HG02610 (cell line): ENCODE measurements at regions not wholly inside any gene's neighbourhood (a gene's known extent, or its start where the extent isn't known, plus 50 kb on each side); places are given as distances from the start of the nearest gene placed in this dataset.

ENCODE experiments used
- ATAC-seq: cut with Tn5 transposase; IDR thresholded peaks from one replicate; pipeline ENCODE4 v1.9.1; 2021; ENCODE audit warnings: mild to moderate bottlenecking, moderate library complexity; ENCODE audit not compliant: unreplicated experiment

DNA sequence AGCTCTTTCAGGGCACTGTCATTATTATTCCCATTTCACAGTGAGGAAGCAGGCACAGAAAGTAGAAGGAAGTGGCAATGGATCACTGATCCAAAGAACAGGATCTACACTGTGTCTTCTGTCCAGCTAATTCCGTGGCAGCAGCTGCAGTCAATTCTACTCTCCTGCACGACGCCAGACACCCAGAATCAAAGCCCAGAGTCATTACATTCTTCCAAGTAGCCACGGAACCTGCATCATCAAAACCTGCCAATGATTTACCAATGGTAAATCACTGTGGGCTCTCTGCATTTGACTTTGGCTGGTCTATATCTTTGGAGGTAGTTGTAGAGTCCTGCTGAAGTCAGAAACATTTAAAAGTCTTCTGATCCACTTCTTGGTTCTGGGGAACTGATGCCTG is 767.7 kb downstream of the LIG4 start:
- ATAC-seq, result no peak

DNA sequence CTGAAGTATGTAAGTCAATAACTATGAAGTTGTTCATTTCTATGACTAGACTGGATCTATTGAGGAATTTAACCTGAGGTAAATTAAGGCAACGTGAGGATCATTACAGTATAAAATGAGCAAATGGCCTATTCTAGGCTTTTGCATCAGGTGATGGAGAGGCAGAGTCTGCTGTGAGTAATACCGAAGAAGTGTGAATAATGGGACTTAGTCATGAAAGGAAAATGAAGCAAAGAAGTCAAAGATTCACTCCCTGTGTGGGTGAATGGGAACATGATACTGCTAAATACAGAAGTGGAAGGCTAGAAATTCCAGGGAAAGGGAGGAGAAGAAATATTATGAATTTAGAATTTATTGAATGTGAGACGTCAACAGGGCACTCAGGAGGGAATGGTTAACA is 774.1 kb downstream of the LIG4 start:
- ATAC-seq, result no peak

DNA sequence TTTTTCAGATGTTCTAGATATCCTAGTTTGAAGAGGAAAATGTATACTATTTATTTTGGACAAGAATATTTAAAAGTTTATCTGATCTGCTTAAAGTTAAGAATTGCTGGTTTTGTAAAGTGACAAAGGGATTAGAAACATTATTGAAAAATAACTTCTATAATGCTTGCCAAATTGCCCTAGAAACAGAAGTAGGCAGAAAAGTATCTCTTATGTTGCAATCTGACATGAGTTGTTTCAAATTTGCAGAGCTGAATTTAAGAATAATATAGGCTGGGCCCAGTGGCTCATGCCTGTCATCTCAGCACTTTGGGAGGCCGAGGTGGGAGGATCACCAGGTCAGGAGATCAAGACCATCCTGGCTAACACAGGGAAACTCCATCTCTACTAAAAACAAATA is 777.1 kb downstream of the LIG4 start:
- no peak for ATAC-seq

DNA sequence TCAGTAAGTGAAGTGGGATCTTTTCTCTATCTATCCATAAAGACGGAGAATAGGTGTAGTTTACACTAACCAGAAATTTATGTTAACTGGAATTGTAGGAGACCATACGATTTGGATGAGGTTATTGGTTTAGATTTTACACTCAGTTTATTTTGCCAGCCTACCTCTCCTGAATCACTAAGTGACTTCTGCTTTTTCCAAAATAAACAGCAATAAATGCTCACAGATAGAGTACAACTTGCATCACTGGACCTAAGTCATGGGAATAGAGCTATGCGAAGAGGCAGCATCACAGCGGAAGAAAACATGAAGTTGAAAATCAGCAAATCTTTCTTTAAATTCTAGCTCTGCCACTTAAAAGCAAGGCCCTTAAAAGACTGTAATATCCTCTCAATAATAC is 781.0 kb downstream of the LIG4 start:
- ATAC-seq, result no peak

DNA sequence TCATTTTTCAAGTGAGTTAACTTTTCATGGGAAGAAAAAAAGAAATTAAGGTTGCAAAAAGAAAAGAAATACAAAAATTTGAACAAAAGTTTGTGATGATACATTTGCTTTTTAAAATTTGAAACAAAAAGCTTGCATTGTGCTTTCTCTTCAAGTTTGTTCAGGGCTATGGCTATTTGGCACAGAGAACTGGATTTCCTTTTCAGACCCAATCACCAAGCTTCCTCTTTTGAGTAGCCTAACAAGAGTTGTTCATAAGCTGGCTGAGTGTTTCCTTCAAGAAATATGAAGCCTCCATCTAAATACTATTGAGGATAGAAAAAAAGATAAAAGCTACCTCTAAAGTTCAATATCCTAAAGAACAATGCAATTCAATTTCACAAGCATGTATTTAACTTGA is 787.8 kb downstream of the LIG4 start:
- no peak for ATAC-seq

DNA sequence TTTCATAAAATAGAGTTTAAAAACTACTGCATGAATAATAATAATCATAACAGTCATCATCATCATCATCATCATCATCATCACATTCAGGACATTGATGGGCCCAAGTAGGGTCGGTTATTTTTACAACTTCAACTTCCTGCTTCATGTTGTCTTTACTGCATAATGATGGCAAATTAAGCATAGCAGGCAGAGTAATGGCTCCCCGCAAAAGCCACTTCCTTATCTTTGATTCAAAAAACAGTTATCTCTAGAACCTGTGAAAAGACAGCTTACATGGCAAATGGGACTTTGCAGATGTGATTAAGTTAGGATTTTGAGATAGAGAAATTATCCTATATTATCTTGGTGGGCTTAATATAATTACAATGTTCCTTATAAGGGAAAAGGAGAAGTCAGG is 792.9 kb downstream of the LIG4 start:
- no peak for ATAC-seq

DNA sequence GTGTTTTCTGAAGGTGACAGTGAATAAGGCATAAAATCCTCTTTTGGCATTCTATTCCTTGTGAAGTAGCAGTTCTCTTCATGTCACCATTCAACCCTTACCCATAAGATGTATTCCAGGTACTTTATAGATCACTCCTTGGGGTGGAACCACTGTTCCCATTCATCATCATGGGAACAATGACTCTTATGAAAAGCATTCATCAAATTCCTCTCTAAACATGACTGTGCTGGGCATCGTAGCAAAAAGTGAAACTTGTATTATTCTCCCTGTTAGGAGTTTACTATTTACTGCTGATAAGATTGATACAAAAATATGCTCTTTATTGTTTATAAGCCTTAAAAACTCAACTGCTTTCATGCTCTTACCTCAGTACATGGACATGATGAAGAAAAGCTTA is 793.4 kb downstream of the LIG4 start:
- ATAC-seq, result no peak

DNA sequence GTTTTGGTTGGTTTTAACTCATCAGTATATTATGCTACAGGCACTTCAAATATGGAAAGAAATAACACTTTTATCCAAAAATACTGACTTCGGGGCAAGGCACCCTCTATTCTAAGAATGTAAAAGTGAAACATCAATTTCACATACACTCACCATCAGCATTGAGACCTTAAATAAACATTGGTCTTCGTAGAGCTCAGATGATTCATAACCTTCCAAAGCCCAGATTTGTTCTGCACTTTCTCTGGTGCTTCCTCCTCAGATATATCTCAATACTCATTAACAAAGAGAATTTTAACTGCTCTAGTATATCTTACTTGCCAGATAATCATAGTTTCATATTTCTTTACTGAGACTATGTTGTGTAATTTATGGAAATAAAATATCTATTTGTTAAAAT is 794.3 kb downstream of the LIG4 start:
- no peak for ATAC-seq

DNA sequence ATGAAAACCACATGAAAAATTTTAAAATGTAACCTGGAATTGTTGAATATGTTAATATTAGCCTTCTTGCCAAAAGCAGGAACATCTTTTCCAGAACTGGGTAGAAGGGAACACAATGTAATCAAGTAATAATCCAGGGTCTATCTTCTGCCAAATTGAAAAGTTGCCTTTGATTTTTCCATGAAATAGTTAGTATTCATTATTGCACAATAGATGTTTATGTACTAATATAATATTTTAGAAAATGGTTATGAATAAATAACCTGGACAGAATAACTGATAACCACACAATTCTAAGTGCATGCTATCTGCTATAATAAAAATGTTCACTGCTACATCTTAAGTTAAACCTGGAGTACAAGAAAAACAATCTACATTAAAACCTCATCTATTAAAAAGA is 802.3 kb downstream of the LIG4 start:
- no peak for ATAC-seq

DNA sequence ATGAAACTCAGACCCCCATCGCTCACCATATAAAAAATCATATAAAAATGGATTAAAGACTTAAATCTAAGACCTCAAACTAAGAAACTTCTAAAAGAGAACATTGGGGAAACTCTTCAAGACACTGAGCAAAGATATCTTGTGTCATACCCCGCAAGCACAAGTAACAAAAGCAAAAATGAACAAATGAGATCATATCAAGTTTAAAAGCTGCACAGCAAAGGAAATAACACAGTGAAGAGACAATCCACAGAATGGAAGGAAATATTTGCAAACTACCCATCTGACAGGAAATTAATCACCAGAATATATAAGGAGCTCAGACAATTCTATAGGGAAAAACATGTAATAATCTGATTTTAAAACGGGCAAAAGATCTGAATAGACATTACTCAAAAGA is 808.3 kb downstream of the LIG4 start:
- ATAC-seq, result no peak

DNA sequence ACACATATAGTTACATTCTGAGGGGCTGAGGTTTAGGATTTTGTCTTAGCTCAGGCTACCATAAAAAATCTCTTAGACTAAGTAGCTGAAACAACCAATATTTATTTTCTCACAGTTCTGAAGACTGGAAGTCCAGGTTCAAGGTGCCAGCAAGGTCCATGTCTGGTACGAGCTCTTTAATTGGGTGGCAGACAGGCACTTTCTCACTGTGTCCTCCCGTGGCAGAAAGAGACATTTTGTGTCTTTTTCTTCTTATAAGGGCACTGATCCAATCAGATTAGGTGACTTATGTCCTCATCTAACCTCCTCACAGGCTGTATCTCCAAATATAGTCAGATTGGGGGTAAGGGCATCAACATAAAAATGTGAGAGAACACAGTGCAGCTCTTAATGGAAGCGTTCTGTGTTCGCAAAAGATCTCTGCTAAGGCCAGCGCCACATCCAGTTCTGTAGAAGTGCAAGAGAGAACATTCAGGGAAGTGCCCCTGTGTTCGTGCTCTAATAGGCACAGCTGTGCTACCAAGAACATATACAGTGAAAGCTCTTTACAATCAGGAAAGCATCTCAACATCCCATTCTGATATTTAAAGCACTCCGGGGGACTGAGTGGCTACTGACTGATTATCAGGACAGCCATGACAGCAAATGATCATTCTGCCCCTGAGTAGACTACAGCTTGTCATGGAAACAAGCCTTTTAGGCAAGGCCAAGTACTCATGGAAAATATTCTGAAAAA is 819.2 kb downstream of the LIG4 start:
- no peak for ATAC-seq

DNA sequence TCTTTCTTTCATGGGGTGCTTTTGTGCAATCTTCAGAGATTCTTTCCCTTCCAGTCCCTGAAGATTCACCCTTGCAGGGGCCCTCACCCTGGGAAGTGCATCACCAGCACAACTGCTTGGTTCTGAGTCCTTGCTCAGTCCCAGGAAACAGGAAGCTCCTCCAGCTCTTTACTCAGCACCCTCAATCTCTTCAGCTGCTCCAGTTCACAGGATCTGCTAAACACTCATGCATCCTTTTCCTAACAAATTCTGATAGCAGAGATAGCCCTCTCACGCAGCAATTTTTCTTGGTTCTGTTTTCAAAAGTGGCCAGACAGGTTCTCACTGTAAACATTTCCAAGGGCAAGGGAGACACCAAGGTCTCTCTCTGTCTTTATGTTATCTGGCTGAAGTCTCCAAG is 823.1 kb downstream of the LIG4 start:
- no peak for ATAC-seq

DNA sequence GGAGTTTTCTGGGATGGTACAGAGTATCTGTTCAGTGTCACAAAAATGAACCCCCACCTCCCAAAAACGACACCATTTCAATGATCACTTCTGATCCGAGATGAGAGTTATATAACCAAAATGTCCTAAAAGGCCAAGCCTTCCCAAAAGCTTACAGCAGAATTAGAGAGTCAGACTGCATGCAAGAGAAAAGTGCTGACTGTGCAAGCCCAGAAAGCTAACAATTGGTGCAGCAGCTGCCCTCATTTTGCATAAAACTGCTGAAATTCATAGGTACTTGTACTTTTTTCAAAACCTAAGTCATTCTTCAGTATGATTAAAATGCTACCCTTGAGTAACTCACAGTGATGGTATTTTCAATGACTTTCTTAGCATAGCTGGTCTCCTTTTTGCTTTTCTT is 819.6 kb upstream of the ARGLU1 start:
- no peak for ATAC-seq

DNA sequence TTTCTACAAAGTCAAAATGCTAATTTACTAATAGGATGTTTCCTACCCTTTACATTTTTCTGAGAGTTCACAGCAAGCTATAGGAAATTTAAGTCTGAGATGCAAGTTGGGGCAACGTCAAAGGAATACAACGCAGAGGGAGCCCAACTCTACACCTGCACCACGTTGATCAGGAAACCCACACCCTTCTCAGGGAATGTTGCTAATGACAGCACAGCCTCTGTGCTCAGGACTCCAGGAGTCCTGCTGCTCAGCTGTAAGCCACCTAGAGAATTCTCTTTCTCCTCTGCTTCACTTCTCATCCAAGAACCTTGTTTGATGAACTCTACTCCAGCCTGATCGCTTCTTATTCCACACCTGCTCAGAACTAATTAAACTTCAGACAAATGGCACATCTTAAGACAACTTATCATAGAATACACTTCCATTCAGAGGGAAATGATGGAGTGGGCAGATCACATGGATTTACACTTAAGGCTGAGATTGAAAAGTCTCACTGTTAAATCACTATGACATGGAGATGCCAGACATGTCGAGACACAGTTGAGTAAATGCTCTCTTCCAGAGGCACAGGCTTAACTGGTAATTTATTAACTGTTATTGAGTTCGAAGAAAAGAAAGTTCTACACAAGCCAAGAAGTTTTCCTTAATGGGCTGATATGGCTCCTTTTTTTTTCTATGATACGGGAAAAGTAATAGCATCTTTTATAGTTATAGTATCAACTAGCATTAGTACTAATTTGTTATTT is 811.6 kb upstream of the ARGLU1 start:
- no peak for ATAC-seq

DNA sequence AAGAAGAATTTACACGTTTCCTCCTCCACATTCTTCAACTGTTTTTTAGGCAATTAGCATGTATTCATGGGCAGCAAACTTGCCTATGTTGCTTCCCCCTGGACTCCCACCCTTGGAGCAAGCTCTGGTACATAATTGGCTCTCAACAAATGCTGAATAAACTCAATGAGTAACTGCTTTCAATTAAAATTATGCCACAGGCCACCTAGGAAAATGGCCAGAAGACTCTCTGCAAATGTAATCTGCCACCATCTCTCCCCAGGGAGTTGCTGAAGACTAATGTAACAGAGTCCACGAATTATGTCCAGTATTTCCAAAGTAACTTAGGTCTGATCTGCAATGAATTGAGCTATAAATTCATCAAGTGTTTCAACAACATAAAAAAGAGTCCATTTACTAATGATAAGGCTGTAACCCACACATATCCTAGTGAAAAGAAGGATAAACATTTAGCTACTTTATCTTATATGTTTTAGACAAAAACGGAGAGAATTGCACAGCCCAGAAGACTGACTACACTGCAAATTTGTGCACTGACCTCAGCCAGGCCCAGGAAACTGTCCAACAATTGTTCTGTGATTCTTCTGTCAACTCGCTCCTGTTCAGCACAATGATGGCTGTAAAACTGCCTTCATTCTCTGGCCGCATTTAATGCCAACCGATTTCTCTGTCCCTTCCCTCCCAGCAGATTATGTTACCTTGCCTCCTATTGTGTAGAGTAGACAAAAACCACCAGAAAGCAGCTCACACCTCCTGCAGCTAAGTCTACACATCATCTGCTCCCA is 808.6 kb upstream of the ARGLU1 start:
- no peak for ATAC-seq

DNA sequence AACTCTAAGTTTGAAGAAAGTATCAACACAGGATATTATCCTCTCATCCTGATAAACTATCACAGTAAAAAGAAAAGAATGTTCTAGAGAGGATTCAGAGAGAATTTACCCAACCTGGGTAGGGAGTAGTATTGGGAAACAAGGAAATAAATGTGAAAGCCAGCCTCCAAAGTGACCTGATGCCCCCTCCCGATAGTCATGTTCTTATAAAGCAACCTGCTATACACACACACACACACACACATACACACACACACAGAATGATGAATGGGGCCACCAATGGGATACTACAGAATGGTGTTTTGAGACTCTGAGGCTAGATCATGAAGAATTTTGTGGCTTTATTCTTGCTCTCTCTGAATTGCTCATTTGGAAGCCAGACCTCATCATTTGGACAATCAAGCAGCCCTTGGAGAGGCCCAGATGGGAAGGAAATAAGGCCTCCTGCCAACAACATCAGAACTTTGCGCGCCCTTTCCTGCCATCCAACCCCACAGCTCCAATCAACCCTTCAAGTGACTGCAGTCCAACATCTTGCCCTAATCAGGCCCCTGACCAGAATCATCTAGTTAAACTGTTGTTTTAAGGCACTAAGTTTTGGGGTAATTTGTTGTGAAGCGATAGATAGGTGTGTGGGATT is 807.9 kb upstream of the ARGLU1 start:
- ATAC-seq, result no peak

DNA sequence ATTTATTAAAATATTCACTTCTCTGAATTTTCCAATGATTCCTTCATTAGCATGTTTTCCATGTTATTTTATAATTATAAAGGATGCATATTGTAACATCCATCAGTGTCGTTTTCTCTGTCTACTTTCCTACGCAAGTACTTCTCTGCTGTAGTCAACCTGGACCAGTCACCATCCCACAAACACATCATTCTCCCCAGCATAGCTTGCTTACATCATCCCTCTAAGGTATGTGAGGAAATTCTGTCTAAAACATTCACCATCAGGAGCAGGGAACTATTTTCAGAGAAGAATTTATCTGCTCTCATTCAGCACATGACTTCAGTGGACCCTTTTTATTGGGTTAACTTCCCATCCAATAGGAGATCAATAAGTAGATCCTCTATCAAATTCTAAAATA is 806.1 kb upstream of the ARGLU1 start:
- no peak for ATAC-seq

DNA sequence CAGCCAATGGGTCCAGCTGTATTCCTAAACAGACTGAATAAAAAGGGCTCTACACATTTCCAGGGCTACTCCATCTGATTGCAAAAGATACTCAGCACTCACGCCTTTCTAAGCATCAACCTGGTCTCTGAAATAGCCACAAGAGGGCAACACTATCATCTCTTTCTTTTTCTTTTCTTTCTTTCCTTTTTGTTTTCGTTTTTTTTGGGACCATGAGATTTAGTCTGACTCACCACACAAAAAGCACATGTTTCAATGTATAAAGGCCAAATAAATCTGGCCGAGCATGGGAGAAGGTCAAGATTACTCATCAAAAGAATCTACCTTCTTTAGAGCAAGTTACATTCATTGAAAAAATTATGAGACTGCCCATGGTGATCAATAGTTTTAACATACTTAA is 805.6 kb upstream of the ARGLU1 start:
- no peak for ATAC-seq

DNA sequence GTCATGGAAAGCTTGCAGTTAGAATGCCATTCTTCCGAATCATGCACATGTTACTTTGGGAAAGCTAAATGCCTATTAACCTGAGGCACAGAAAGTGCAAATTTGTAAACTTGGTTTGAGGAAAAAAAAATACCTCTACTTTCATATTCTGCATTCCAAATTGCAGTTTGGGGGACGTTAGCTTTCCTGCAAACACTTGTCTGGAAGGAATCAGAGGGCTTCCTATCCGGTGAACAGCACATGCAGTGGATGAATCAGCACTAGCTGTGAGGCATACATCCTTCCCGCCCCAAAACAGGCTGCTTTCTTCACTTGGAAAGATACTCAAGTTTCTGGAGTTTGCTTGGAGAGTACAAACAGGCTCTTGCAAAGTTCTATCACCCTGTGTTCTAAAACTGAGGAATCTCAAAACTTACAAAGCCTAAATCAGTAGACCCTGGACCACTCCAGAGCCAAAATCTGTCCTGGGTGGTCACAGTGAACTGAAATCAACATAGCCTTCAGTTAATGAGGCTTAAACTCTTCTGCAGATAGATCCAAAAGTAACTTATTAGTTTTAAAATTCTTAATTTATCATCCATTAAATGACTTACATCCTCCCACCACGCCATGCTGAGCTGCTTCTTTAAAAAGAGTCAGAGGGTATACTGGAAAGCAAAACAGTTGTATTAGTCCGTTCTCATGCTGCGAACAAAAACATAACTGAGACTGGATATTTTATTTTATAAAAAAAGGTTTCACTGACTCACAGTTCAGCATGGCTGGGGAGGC is 802.3 kb upstream of the ARGLU1 start:
- no peak for ATAC-seq

DNA sequence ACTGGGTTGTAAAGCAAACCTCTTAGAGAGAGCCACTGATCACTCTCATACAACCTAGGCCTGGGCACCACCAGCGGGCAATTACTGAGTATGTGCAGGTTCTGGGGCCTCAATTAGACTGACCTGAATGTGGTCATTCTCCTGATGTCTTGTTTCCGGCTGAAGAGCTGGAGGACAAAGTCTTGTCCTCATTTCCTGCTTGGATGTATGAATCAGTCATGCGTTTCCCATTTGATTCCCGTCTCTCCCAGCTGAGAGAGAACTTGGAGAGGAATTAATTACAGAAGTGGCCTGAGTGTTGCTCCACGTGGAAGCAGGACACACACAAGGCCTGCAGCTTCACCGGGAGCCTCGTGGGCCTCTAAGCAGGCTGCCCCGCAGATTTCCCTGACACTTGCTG is 799.3 kb upstream of the ARGLU1 start:
- ATAC-seq, result no peak
